Left ventricle myocardium inferior (tissue), 1 donor: ENCODE measurements at regions not wholly inside any gene's neighbourhood (a gene's known extent, or its start where the extent isn't known, plus 50 kb on each side); places are given as distances from the start of the nearest gene placed in this dataset.

Experiments used
- DNase-seq: peaks from one replicate; pipeline ENCODE4 v3.0.0-alpha.2; 2020
- H3K27ac ChIP-seq: fragments of 200-600 bp; replicated peaks from 2 replicates; pipeline ENCODE4 v1.8.0; 2021
- H3K27me3 ChIP-seq: fragments of 200-600 bp; 2 replicates; pipeline ENCODE4 v1.8.0; 2021; ENCODE audit warnings: low read depth
- H3K36me3 ChIP-seq: fragments of 200-600 bp; 2 replicates; pipeline ENCODE4 v1.8.0; 2021
- H3K4me1 ChIP-seq: fragments of 200-600 bp; 2 replicates; pipeline ENCODE4 v1.8.0; 2021
- H3K4me3 ChIP-seq: fragments of 200-600 bp; 2 replicates; pipeline ENCODE4 v1.8.0; 2021; ENCODE audit warnings: mild to moderate bottlenecking, moderate library complexity
- H3K9me3 ChIP-seq: fragments of 200-600 bp; replicated peaks from 2 replicates; pipeline ENCODE4 v1.8.0; 2021
- intact Hi-C: fragments of 100-400 bp; cut with micrococcal nuclease; formaldehyde crosslinking; loops from one replicate; pipeline ENCODE4 v1.11.0; 2022
- TF ChIP-seq, protein P1 (sequence below): fragments of 200-600 bp; IDR thresholded peaks from 2 replicates; pipeline ENCODE4 v1.8.0; 2021; ENCODE audit warnings: antibody characterized with exemption, mild to moderate bottlenecking, borderline replicate concordance
- donor health status: DM: no; HTN: yes; CAD: no; lungs with severe emphysema.

- Histone ChIP-seq H3K4me1 (no peaks in the 10 kb centered on the region), H3K4me3 (no peak overlapping the region), H3K9me3 (no peaks in the 10 kb centered on the region), H3K36me3 (no peaks in the 10 kb centered on the region), H3K27me3 (no peaks in the 10 kb centered on the region), H3K27ac (no peak overlapping the region)
- DNase-seq, result no peak
- intact Hi-C loops, result loop anchor here (5.0 kb wide), 1 partner anchor 480 kb away; no protein-coding TSS in a partner anchor
- TF ChIP-seq, protein P1, sequence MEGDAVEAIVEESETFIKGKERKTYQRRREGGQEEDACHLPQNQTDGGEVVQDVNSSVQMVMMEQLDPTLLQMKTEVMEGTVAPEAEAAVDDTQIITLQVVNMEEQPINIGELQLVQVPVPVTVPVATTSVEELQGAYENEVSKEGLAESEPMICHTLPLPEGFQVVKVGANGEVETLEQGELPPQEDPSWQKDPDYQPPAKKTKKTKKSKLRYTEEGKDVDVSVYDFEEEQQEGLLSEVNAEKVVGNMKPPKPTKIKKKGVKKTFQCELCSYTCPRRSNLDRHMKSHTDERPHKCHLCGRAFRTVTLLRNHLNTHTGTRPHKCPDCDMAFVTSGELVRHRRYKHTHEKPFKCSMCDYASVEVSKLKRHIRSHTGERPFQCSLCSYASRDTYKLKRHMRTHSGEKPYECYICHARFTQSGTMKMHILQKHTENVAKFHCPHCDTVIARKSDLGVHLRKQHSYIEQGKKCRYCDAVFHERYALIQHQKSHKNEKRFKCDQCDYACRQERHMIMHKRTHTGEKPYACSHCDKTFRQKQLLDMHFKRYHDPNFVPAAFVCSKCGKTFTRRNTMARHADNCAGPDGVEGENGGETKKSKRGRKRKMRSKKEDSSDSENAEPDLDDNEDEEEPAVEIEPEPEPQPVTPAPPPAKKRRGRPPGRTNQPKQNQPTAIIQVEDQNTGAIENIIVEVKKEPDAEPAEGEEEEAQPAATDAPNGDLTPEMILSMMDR, result peak; percentile 72
Observed at GRCh38 chr6:153511896-153512496, 380.9 kb upstream of the RGS17 start.

DNA sequence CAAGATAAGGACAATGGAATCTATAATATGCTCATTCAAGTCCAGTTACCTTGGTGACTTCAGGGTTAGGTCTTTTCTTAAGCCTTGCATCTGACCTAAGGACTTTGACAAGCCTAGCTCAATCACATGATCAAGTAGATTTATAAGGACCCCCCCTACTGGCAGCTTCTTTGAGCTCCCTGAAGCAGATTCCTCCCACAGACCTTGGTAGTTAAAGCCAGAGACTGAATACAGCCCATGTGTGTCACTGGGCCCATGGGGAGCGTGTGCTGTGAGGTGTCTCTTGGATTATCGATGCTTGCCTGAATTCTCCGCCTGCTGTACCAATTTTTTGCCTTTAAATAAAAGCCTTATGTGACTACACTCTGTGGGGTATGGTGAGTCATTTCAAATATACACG is 372.7 kb upstream of the RGS17 start:
- no peak for DNase-seq
- intact Hi-C loops, result no loop called here
- Histone ChIP-seq H3K27me3 (no peaks in the 10 kb centered on the region), H3K27ac (no peak overlapping the region), H3K4me1 (no peaks in the 10 kb centered on the region), H3K36me3 (no peaks in the 10 kb centered on the region), H3K4me3 (no peak overlapping the region), H3K9me3 (peaks cover 4% of the 10 kb centered on the region)
- TF ChIP-seq, protein P1, result no peak

DNA sequence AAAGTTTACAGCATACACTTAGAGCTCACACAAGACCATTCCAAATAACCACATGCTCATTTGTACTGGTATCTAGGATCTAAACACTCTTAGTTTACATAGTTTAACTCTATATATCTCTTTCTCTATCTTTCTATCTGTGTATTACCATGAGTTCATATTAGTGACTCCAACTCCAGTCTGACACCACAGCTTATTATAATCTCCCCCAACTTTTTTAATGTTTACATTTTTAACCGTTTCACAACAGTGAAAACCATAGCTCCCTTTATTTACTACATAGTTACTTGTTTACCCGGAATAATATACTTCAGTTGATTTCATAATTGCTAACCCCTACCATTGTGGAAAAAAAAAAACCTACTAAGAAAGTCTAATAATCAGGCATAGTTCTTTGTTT is 362.4 kb upstream of the RGS17 start:
- Histone ChIP-seq H3K9me3 (peaks cover 9% of the 10 kb centered on the region), H3K27ac (no peak overlapping the region), H3K36me3 (no peaks in the 10 kb centered on the region), H3K4me3 (no peak overlapping the region), H3K27me3 (no peaks in the 10 kb centered on the region), H3K4me1 (no peaks in the 10 kb centered on the region)
- TF ChIP-seq, protein P1, result no peak
- intact Hi-C loops, result no loop called here
- no peak for DNase-seq

DNA sequence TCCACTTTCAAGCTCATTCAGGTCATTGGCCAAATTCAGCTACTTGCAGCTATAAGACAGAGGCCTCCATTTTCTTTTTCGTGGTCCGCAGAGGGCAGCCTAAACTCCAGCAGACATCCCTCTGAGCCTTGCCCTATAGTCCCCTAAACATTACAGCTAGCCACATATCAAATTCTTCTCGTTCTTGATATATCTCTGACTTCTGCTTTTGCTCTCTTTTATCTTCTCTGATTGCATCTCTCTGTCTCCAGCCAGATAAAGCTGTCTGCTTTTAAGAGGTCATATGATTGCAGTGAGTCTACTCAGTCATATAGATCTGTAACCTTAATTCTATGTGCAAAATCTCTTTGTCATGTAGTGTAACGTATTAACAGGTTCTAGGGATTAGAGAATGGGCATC is 358.4 kb upstream of the RGS17 start:
- intact Hi-C loops, result no loop called here
- Histone ChIP-seq H3K9me3 (peaks cover 20% of the 10 kb centered on the region), H3K27me3 (no peaks in the 10 kb centered on the region), H3K4me3 (no peak overlapping the region), H3K27ac (no peak overlapping the region), H3K4me1 (no peaks in the 10 kb centered on the region), H3K36me3 (no peaks in the 10 kb centered on the region)
- TF ChIP-seq, protein P1, result no peak
- no peak for DNase-seq

- Histone ChIP-seq H3K4me3 (no peak overlapping the region), H3K27me3 (no peaks in the 10 kb centered on the region), H3K9me3 (peaks cover 20% of the 10 kb centered on the region), H3K4me1 (no peaks in the 10 kb centered on the region), H3K27ac (no peak overlapping the region), H3K36me3 (no peaks in the 10 kb centered on the region)
- TF ChIP-seq, protein P1, result no peak
- intact Hi-C loops, result no loop called here
- DNase-seq, result no peak
Observed at GRCh38 chr6:153488267-153488666, 357.2 kb upstream of the RGS17 start.
